ENCODE measurements at regions not wholly inside any gene's neighbourhood (a gene's known extent, or its start where the extent isn't known, plus 50 kb on each side); places are given as distances from the start of the nearest gene placed in this dataset.

DNA sequence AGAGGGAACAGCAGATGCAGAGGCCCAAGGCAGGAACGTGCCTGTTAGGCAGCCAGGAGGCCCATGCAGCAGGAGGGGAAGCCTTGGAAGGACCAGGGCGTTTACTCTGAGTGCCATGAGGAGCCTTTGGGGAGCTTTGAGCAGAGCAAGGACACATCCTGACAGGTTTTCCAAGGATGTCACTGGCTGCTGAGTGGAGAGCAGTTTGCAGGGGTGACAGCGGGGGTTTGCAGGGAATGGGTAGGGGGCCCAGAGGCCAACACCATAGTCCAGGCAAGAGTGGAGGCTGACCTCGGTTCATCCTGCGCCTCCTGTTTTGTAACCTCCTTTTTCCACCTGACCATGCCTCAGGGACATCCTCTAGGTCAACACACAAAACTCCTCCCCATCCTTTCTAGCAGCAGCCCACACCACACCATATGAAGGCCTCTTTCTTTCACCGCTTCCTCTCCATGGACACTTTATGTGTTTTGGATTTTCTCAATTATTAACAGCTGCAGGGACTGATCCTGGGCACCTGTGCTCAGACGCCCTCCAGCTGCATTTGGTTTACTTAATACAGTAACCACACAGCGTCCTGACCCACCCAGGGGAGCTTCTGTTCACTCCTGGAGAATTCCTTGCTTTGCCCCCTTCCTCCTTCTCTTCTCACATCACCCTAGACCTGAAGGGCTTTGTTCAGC lies 528.5 kb downstream of the MATN1 start:
- Mint-ChIP-seq H3K4me3 (ENCODE audit: unreplicated experiment) (no peak overlapping the region), H3K27me3 (ENCODE audit: unreplicated experiment) (peaks cover 3% of the 10 kb centered on the region), H3K9me3 (ENCODE audit: unreplicated experiment) (no peaks in the 10 kb centered on the region), H3K4me1 (ENCODE audit: unreplicated experiment) (no peaks in the 10 kb centered on the region), H3K27ac (ENCODE audit: unreplicated experiment) (no peak overlapping the region), H3K36me3 (ENCODE audit: low read depth, unreplicated experiment) (no peaks in the 10 kb centered on the region)
- DNase-seq (ENCODE audit: low spot score): no peak
- TF ChIP-seq, protein P1, sequence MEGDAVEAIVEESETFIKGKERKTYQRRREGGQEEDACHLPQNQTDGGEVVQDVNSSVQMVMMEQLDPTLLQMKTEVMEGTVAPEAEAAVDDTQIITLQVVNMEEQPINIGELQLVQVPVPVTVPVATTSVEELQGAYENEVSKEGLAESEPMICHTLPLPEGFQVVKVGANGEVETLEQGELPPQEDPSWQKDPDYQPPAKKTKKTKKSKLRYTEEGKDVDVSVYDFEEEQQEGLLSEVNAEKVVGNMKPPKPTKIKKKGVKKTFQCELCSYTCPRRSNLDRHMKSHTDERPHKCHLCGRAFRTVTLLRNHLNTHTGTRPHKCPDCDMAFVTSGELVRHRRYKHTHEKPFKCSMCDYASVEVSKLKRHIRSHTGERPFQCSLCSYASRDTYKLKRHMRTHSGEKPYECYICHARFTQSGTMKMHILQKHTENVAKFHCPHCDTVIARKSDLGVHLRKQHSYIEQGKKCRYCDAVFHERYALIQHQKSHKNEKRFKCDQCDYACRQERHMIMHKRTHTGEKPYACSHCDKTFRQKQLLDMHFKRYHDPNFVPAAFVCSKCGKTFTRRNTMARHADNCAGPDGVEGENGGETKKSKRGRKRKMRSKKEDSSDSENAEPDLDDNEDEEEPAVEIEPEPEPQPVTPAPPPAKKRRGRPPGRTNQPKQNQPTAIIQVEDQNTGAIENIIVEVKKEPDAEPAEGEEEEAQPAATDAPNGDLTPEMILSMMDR (IDR thresholded peaks at IDR 0.05; ENCODE audit: unreplicated experiment): no peak

DNA sequence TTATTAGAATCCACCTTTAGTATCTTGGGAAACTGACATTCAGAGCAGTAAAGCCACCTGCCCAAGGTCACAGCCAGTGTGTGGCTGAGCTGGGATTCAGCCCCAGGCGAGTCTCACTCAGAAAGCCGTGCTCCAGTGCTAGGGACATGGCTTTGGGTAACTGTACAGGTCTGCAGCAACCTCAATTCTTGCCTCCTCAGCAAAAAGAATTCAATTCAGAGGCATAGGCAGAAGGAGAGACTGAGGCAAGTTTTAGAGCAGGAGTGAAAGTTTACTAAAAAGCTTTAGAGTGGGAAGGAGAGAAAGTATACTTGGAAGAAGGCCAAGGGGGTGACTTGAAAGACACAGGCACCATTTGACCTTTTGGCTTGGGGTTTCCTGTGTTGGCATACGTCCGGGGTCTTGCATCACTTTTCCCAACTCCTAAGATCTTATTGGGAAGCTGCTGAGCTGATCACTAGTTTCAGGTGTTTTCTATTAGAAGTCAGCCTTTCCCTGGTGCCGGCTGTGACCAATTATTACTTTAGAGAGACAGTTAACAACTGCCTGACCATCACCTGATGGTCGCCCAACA lies 529.3 kb downstream of the MATN1 start:
- H3K4me3 Mint-ChIP-seq (ENCODE audit: unreplicated experiment): no peak overlapping the region
- no peaks in the 10 kb centered on the region for H3K36me3 Mint-ChIP-seq (ENCODE audit: low read depth, unreplicated experiment)
- no peaks in the 10 kb centered on the region for H3K9me3 Mint-ChIP-seq (ENCODE audit: unreplicated experiment)
- TF ChIP-seq, protein P1 (IDR thresholded peaks at IDR 0.05; ENCODE audit: unreplicated experiment): no peak
- no peaks in the 10 kb centered on the region for H3K4me1 Mint-ChIP-seq (ENCODE audit: unreplicated experiment)
- H3K27ac Mint-ChIP-seq (ENCODE audit: unreplicated experiment): no peak overlapping the region
- no peak for DNase-seq (ENCODE audit: low spot score)
- peaks cover 3% of the 10 kb centered on the region for H3K27me3 Mint-ChIP-seq (ENCODE audit: unreplicated experiment)

DNA sequence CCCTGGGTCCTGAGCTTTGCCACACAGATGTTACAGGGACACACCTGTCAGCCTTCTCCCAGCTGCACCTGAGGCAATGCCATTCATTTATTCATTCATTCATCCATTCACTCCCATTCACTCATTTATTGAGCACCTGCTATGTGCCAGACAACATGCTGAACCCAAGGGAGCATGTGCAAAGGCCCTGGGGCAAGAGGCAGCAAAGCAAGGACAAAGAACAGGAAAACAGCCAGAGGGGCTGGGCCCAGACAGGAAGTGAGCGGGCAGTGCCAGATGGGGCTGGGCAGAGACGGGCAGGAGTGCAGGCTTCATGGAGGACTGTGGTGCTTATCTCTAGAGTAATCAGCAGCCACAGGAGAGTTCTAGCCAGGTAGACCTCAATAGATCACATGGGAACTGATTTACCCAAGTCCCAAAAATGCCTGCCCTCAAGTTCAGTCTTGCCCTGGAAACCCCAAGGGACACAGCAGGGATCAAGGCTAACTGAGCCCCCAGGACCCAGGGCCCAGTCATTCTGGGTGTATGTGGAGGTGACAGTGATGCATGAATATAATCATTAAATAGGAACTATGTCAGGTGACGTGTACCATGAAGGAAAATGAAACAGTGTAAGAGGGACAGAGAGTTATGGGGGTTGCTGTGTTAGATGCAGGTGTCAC lies 530.3 kb downstream of the MATN1 start:
- TF ChIP-seq, protein P1 (IDR thresholded peaks at IDR 0.05; ENCODE audit: unreplicated experiment): no peak
- no peak overlapping the region for H3K4me3 Mint-ChIP-seq (ENCODE audit: unreplicated experiment)
- H3K9me3 Mint-ChIP-seq (ENCODE audit: unreplicated experiment): no peaks in the 10 kb centered on the region
- no peaks in the 10 kb centered on the region for H3K36me3 Mint-ChIP-seq (ENCODE audit: low read depth, unreplicated experiment)
- H3K4me1 Mint-ChIP-seq (ENCODE audit: unreplicated experiment): no peaks in the 10 kb centered on the region
- DNase-seq (ENCODE audit: low spot score): no peak
- no peak overlapping the region for H3K27ac Mint-ChIP-seq (ENCODE audit: unreplicated experiment)
- H3K27me3 Mint-ChIP-seq (ENCODE audit: unreplicated experiment): peaks cover 3% of the 10 kb centered on the region

DNA sequence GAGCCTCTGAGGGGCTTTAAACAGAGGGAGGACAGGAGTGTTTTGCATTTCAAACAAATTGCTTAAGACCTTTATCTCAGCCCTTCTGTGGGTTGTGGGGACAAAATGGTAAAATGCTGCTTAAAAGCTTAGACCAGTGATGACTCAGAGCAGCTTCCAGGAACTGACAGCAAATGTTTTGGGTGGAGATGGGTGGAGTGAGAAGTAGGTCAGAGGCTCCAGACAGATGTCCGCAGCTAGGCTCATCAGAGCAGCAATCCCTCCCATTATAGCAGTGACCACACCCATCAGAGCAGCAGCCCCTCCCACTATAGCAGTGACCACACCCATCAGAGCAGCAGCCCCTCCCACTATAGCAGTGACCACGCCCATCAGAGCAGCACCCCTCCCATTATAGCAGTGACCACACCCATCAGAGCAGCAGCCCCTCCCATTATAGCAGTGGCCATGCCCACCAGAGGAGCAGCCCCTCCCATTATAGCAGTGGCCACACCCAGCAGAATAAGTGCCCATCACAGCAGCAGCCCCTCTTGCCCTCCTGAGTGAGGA lies 532.2 kb downstream of the MATN1 start:
- no peak overlapping the region for H3K4me3 Mint-ChIP-seq (ENCODE audit: unreplicated experiment)
- H3K27me3 Mint-ChIP-seq (ENCODE audit: unreplicated experiment): peaks cover 4% of the 10 kb centered on the region
- H3K27ac Mint-ChIP-seq (ENCODE audit: unreplicated experiment): no peak overlapping the region
- TF ChIP-seq, protein P1 (IDR thresholded peaks at IDR 0.05; ENCODE audit: unreplicated experiment): no peak
- DNase-seq (ENCODE audit: low spot score): no peak
- H3K4me1 Mint-ChIP-seq (ENCODE audit: unreplicated experiment): no peaks in the 10 kb centered on the region
- no peaks in the 10 kb centered on the region for H3K9me3 Mint-ChIP-seq (ENCODE audit: unreplicated experiment)
- no peaks in the 10 kb centered on the region for H3K36me3 Mint-ChIP-seq (ENCODE audit: low read depth, unreplicated experiment)

All from endothelial cell (in vitro differentiated cells).